OCI-LY7 (cell line): ENCODE measurements at regions not wholly inside any gene's neighbourhood (a gene's known extent, or its start where the extent isn't known, plus 50 kb on each side); places are given as distances from the start of the nearest gene placed in this dataset.

Experiments used
- BruUV-seq: library from RNA; stranded (reverse); fragments of 400-500 nt; replicated peaks from 2 replicates; lab custom pipeline; 2021; lab: Mats Ljungman, UMichigan
- CTCF ChIA-PET: fragments of 300-600 bp; sonication (Branson Sonifier 250); formaldehyde crosslinking; loops from one replicate; lab custom pipeline; 2022; ENCODE audit warnings: antibody characterized with exemption; ENCODE audit not compliant: unreplicated experiment; lab: Charles Lee
- POLR2A ChIA-PET: fragments of 300-600 bp; sonication (Branson Sonifier 250); formaldehyde crosslinking; loops from one replicate; lab custom pipeline; 2022; ENCODE audit warnings: antibody characterized with exemption; lab: Charles Lee
- DNase-seq: peaks from one replicate; pipeline ENCODE4 v3.0.0-alpha.2; 2015; ENCODE audit warnings: low spot score
- H2AFZ ChIP-seq: fragments of 200-600 bp; sonication (generic), shearing (Covaris generic); 2 replicates; pipeline ENCODE4 v1.6.1; 2014; ENCODE audit warnings: mild to moderate bottlenecking, antibody characterized with exemption, low read length, moderate library complexity
- H3K27ac ChIP-seq: fragments of 200-600 bp; sonication (generic); 2 replicates; pipeline ENCODE4 v1.5.1; 2014; ENCODE audit warnings: mixed run types, low read depth, mild to moderate bottlenecking, moderate library complexity, low read length, inconsistent platforms; ENCODE audit not compliant: poor library complexity, severe bottlenecking
- H3K36me3 ChIP-seq: fragments of 200-600 bp; sonication (generic); 2 replicates; pipeline ENCODE4 v1.6.1; 2014; ENCODE audit warnings: mild to moderate bottlenecking, antibody characterized with exemption, low read length, moderate library complexity, mixed read lengths; ENCODE audit not compliant: insufficient read depth
- H3K4me1 ChIP-seq: fragments of 200-600 bp; sonication (generic); 2 replicates; pipeline ENCODE4 v1.5.1; 2014; ENCODE audit warnings: mild to moderate bottlenecking, low read length; ENCODE audit not compliant: insufficient read depth, poor library complexity, severe bottlenecking
- H3K4me2 ChIP-seq: fragments of 200-600 bp; sonication (generic); 2 replicates; pipeline ENCODE4 v1.6.1; 2014; ENCODE audit warnings: mild to moderate bottlenecking, low read length
- H3K4me3 ChIP-seq: fragments of 200-600 bp; sonication (generic); 2 replicates; pipeline ENCODE4 v1.5.1; 2014; ENCODE audit warnings: mild to moderate bottlenecking, low read depth, low read length; ENCODE audit not compliant: poor library complexity, severe bottlenecking
- H3K79me2 ChIP-seq: fragments of 200-600 bp; sonication (generic); 2 replicates; pipeline ENCODE4 v1.6.1; 2016; ENCODE audit warnings: low read depth, mild to moderate bottlenecking, low read length, moderate library complexity, mixed read lengths; ENCODE audit not compliant: insufficient read depth
- H3K9me2 ChIP-seq: fragments of 200-600 bp; sonication (generic); 2 replicates; pipeline ENCODE4 v1.6.1; 2016; ENCODE audit warnings: mild to moderate bottlenecking, low read length, mixed read lengths; ENCODE audit not compliant: insufficient read depth
- H3K9me3 ChIP-seq: fragments of 200-600 bp; sonication (generic); 2 replicates; pipeline ENCODE4 v1.6.1; 2014; ENCODE audit warnings: mild to moderate bottlenecking, mixed run types, low read length, mixed read lengths
- H4K20me1 ChIP-seq: fragments of 200-600 bp; sonication (generic); 2 replicates; pipeline ENCODE4 v1.6.1; 2014; ENCODE audit warnings: mild to moderate bottlenecking, antibody characterized with exemption, low read length, moderate library complexity, mixed read lengths; ENCODE audit not compliant: insufficient read depth
- CTCF ChIP-seq: fragments of 200-600 bp; sonication (generic); conservative IDR thresholded peaks from 2 replicates; pipeline ENCODE4 v1.5.1; 2014; ENCODE audit warnings: mild to moderate bottlenecking, antibody characterized with exemption, low read length, moderate library complexity, mixed read lengths
- EZH2phosphoT487 ChIP-seq: fragments of 200-600 bp; sonication (generic); IDR thresholded peaks from 2 replicates; pipeline ENCODE4 v1.6.1; 2018; ENCODE audit warnings: low read depth, borderline replicate concordance, mild to moderate bottlenecking, mixed run types, antibody characterized with exemption, low read length, moderate library complexity, mixed read lengths
- intact Hi-C: fragments of 100-400 bp; cut with micrococcal nuclease; formaldehyde crosslinking; loops from one replicate; pipeline ENCODE4 v1.10.0; 2022; ENCODE audit not compliant: unreplicated experiment

DNA sequence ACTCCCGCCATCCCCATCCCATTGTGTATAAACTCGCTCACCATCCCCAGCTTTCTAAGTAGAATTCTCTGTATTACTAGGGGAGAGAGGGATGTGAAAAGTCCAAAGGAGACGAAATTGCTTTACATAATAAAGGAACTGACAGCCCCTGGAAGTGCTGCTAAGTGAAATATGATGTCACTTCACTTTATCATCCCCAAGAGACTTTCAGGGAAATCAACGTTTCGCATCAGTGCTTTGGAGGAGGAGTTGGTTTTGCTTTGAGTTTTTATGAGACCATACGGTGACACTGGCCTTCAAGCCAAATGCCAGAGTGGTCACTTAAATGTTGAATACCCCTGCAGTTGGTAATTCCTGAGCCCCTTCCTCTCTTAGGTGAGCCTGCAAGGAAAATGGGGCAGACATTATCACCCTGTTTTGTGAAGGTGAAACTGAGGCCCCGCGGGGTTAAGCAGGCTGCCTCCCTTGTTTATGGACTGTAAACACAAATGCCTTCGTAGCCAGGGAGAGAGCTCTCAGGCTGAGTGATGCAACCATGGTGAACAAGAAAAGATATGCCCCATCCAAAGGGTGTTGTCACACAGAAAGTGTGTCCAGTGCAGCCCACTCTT lies 58.4 kb upstream of the KAZN start:
- CTCF ChIA-PET, result no interaction called here
- peak; percentile 68 for DNase-seq
- Histone ChIP-seq H3K36me3 (no peaks in the 10 kb centered on the region), H4K20me1 (no peaks in the 10 kb centered on the region), H3K4me2 (peak overlapping the region; percentile 62), H3K79me2 (no peaks in the 10 kb centered on the region), H3K9me2 (no peaks in the 10 kb centered on the region), H2AFZ (no peak overlapping the region), H3K9me3 (no peaks in the 10 kb centered on the region), H3K27ac (no peak overlapping the region), H3K4me3 (no peak overlapping the region), H3K4me1 (peaks cover 15% of the 10 kb centered on the region)
- intact Hi-C loops, result no loop called here
- POLR2A ChIA-PET, result no interaction called here
- no peak for TF ChIP-seq EZH2phosphoT487
- TF ChIP-seq CTCF, result no peak
- no TSS peak for BruUV-seq

- CTCF ChIA-PET, result no interaction called here
Observed at GRCh38 chr1:14541348-14541747, 57.1 kb upstream of the KAZN start.

More at GRCh38 chr1:14541348-14541747, 57.1 kb upstream of the KAZN start:
- Histone ChIP-seq H3K79me2 (no peaks in the 10 kb centered on the region), H3K4me1 (peaks cover 15% of the 10 kb centered on the region), H2AFZ (no peak overlapping the region), H3K4me2 (no peak overlapping the region), H3K9me3 (no peaks in the 10 kb centered on the region), H3K27ac (no peak overlapping the region), H4K20me1 (no peaks in the 10 kb centered on the region), H3K36me3 (no peaks in the 10 kb centered on the region; the same call in 1 of the 2 replicates), H3K9me2 (no peaks in the 10 kb centered on the region), H3K4me3 (no peak overlapping the region)
- intact Hi-C loops, result no loop called here
- DNase-seq, result no peak
- POLR2A ChIA-PET, result interaction anchor here (0.6 kb wide), 1 partner anchor 744 kb away, joined by 3 read pairs; no protein-coding TSS in a partner anchor
- TF ChIP-seq CTCF (no peak), EZH2phosphoT487 (no peak)
- BruUV-seq, result no TSS peak
